ENCODE measurements at regions not wholly inside any gene's neighbourhood (a gene's known extent, or its start where the extent isn't known, plus 50 kb on each side); places are given as distances from the start of the nearest gene placed in this dataset.
A peak's percentile ranks its signal among the peaks of the same experiment; 100 is the strongest.

DNA sequence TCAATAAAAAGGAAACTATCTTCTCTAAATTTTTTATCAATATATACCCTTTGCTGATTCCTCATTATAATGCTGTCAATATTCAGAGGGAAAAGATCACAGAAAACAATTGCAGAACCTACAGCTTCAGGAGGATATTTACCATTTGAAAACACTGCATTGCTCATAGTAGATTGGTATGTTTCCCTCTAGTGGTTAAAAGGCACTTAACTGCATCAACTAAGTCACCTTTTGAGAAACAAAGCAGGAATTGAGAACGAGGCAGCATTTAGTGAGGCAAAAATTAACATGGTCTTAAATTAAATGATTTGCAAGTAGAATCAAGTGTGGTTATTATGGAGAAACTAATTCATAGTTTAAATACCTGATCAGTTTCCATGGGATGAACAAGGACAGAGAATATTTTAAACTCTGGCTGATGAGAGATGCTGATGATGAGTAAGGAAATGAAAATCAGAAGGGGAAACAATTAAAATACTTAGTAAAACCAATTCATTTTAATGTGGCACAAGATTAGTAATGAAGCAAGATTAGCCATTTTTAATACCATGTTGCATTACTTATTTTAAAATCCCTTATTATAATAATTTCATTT is 642.1 kb downstream of the EPHA7 start:
- POLR2A ChIA-PET (ENCODE audit: low non-redundant PET): no interaction called here
- peak; percentile 69 for TF ChIP-seq CTCF (conservative IDR thresholded peaks at IDR 0.05; ENCODE audit: low read depth)
- DNase-seq (ENCODE audit: low spot score): peak; percentile 20
- CTCF ChIA-PET: interaction anchor here (1.2 kb wide), 1 partner anchor 9 kb away, joined by 5 read pairs; no protein-coding TSS in a partner anchor
- no peak overlapping the region for H3K27ac ChIP-seq

- no peak overlapping the region for H3K27ac ChIP-seq
- TF ChIP-seq CTCF (conservative IDR thresholded peaks at IDR 0.05; ENCODE audit: low read depth): no peak
- ChIA-PET CTCF (no interaction called here), POLR2A (ENCODE audit: low non-redundant PET) (no interaction called here)
- DNase-seq (ENCODE audit: low spot score): no peak
Measured at GRCh38 chr6:92770540-92770939, 648.8 kb downstream of the EPHA7 start.

GRCh38 chr6:92767101-92767500 is 652.3 kb downstream of the EPHA7 start:
- POLR2A ChIA-PET (ENCODE audit: low non-redundant PET): no interaction called here
- CTCF ChIA-PET: interaction anchor here (0.6 kb wide), 1 partner anchor 9 kb away, joined by 3 read pairs; no protein-coding TSS in a partner anchor
- no peak for TF ChIP-seq CTCF (conservative IDR thresholded peaks at IDR 0.05; ENCODE audit: low read depth)
- H3K27ac ChIP-seq: no peak overlapping the region
- DNase-seq (ENCODE audit: low spot score): no peak

GRCh38 chr6:92763680-92764079 is 655.7 kb downstream of the EPHA7 start:
- DNase-seq (ENCODE audit: low spot score): no peak
- POLR2A ChIA-PET (ENCODE audit: low non-redundant PET): no interaction called here
- no peak for TF ChIP-seq CTCF (conservative IDR thresholded peaks at IDR 0.05; ENCODE audit: low read depth)
- H3K27ac ChIP-seq: no peak overlapping the region
- CTCF ChIA-PET: no interaction called here

DNA sequence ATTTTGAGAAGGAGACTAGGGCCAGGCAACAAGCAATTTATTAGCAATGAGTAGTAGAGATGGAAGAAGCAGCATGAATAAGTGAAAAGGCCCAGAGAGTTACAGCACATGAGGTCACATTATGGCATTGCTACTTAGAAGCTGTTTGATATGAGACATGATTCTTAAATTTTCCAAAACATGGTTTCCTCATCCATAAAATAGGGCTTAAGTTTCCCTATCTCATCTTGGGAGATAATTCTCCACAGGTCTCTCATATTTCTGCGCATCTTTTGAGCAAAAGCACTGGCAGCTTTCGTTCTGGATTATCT is 656.1 kb downstream of the EPHA7 start:
- DNase-seq (ENCODE audit: low spot score): no peak
- no peak for TF ChIP-seq CTCF (conservative IDR thresholded peaks at IDR 0.05; ENCODE audit: low read depth)
- no peak overlapping the region for H3K27ac ChIP-seq
- ChIA-PET POLR2A (ENCODE audit: low non-redundant PET) (no interaction called here), CTCF (no interaction called here)

DNA sequence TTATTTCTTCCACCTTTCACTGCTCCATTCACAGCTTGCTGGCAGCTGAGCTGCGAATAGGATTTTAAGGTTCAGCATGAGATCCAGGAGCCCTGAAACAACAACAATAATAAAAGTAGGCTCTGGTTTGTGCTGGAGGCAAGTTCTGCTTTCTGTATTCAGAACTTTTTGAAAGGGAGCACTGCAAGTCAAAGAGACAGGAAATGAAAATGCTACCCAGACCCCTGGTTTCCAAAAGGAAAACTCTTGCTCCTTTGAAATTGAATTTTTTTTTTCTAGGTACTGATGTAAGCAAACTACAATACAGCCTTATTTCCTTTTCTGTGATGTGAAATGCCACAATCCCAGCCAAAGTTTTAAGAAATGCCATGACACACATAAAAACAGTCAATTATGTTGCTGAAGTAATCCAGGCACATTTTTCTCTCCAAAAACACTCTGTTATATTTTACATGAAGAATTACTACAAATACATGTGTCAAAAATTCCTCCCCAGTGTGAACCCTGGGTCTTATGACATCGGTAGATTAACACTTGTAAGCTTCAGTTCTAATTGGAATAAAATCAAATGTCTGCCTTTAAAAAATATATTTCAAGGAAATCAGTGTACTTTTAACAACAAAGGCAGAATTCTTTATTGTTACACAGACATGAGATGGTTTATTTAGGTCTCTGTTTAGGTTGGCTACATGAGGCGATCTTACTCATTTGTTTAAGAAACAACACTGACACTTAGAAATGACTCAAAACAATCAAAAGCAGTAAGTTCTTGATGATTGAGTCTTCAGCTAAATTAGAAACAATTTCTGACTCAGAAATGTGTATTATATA is 656.7 kb downstream of the EPHA7 start:
- no peak for TF ChIP-seq CTCF (conservative IDR thresholded peaks at IDR 0.05; ENCODE audit: low read depth)
- CTCF ChIA-PET: no interaction called here
- no peak for DNase-seq (ENCODE audit: low spot score)
- POLR2A ChIA-PET (ENCODE audit: low non-redundant PET): no interaction called here
- no peak overlapping the region for H3K27ac ChIP-seq
